ENCODE measurements at regions not wholly inside any gene's neighbourhood (a gene's known extent, or its start where the extent isn't known, plus 50 kb on each side); places are given as distances from the start of the nearest gene placed in this dataset.

GRCh38 chr5:51566953-51567352 lies 183.7 kb downstream of the ISL1 start:
- H4K20me1 ChIP-seq (ENCODE audit: insufficient read depth, low read length): no peaks in the 10 kb centered on the region
- H3K56ac ChIP-seq (ENCODE audit: extremely low read depth, insufficient read depth, low read length): no peak overlapping the region
- no peak overlapping the region for H2AFZ ChIP-seq (replicated peaks; ENCODE audit: low read length, poor library complexity)
- H3K18ac ChIP-seq (ENCODE audit: low read depth, low read length): no peak overlapping the region
- no TSS peak for BruUV-seq (replicated peaks)
- H4K5ac ChIP-seq (ENCODE audit: low read depth, low read length): no peak overlapping the region
- H3K23ac ChIP-seq (ENCODE audit: low read depth, low read length): no peak overlapping the region
- ATAC-seq (ENCODE audit: low read depth) (no peak), DNase-seq (no peak)
- in situ Hi-C loops (cut with MboI; ENCODE audit: low sequenced_read_pairs) (no loop called here), intact Hi-C loops (cut with micrococcal nuclease) (no loop called here), dilution Hi-C loops (cut with HindIII; ENCODE audit: low sequenced_read_pairs, unreplicated experiment) (no loop called here)
- H3K9me1 ChIP-seq (ENCODE audit: insufficient read depth, low read length): no peaks in the 10 kb centered on the region
- no peak overlapping the region for H2AK9ac ChIP-seq (replicated peaks; ENCODE audit: low read depth, low read length, poor library complexity)
- no peak overlapping the region for H3K4ac ChIP-seq (ENCODE audit: low read depth, low read length)
- no peak overlapping the region for H3K9ac ChIP-seq (ENCODE audit: low read depth, low read length)
- TF ChIP-seq CHD1 (IDR thresholded peaks at IDR 0.05; ENCODE audit: low read depth, low read length): no peak
- TF ChIP-seq POLR2A (IDR thresholded peaks at IDR 0.05; ENCODE audit: low read depth, low read length): no peak
- no peak for TF ChIP-seq BHLHE40 (IDR thresholded peaks at IDR 0.05; ENCODE audit: low read depth, low read length)
- TF ChIP-seq RFX5 (IDR thresholded peaks at IDR 0.05; ENCODE audit: low read depth, low read length): no peak
- no peak for TF ChIP-seq CEBPB (IDR thresholded peaks at IDR 0.05; ENCODE audit: low read depth, low read length)
- TF ChIP-seq RAD21 (IDR thresholded peaks at IDR 0.05; ENCODE audit: low read length): no peak
- TF ChIP-seq CTCF (conservative IDR thresholded peaks at IDR 0.05; ENCODE audit: low read depth, low read length): no peak
- no peak for TF ChIP-seq USF2 (IDR thresholded peaks at IDR 0.05; ENCODE audit: low read depth, low read length)
- TF ChIP-seq RCOR1 (IDR thresholded peaks at IDR 0.05; ENCODE audit: insufficient replicate concordance, low read length): no peak
- no peak for TF ChIP-seq ELK1 (IDR thresholded peaks at IDR 0.05; ENCODE audit: borderline replicate concordance, low read depth, low read length)
- no peak for TF ChIP-seq FOS (IDR thresholded peaks at IDR 0.05; ENCODE audit: low read depth, low read length)
- TF ChIP-seq MAFK (IDR thresholded peaks at IDR 0.05; ENCODE audit: low read depth, low read length): no peak
- no peak for TF ChIP-seq NFE2L2 (IDR thresholded peaks at IDR 0.05; ENCODE audit: low read depth, low read length)
- no peak for TF ChIP-seq MXI1 (IDR thresholded peaks at IDR 0.05; ENCODE audit: borderline replicate concordance, low read depth, low read length)
- no peak for TF ChIP-seq SMC3 (IDR thresholded peaks at IDR 0.05; ENCODE audit: low read depth, low read length)
- no peak for TF ChIP-seq MAZ (IDR thresholded peaks at IDR 0.05; ENCODE audit: borderline replicate concordance, low read depth, low read length)
- no peak overlapping the region for H4K91ac ChIP-seq (ENCODE audit: insufficient read depth, low read depth, low read length)
- no peak overlapping the region for H3K4me3 ChIP-seq (ENCODE audit: insufficient read depth, low read depth, low read length)
- no CpG with 5 or more reads among the region's 1 CpG for WGBS, 2 experiments (ENCODE audit: extremely low coverage in 2 of 2, insufficient read length in 1 of 2)
- no peaks in the 10 kb centered on the region for H3K79me1 ChIP-seq (ENCODE audit: low read depth in 1 of 2, low read length in 2 of 2)
- H3K4me1 ChIP-seq (ENCODE audit: control insufficient read depth, insufficient read depth, low read length): no peaks in the 10 kb centered on the region
- no peak overlapping the region for H2BK5ac ChIP-seq (ENCODE audit: low read depth, low read length, poor library complexity, severe bottlenecking)
- no peak overlapping the region for H3K14ac ChIP-seq (replicated peaks; ENCODE audit: low read depth, low read length)
- H2BK120ac ChIP-seq (ENCODE audit: low read depth, low read length): no peak overlapping the region
- H2BK15ac ChIP-seq (ENCODE audit: low read depth, low read length): no peak overlapping the region
- no peaks in the 10 kb centered on the region for H3K9me3 ChIP-seq (ENCODE audit: control insufficient read depth, insufficient read depth, low read length)
- no peak overlapping the region for H3K27ac ChIP-seq (ENCODE audit: insufficient read depth, low read length)
- POLR2A ChIA-PET (ENCODE audit: unreplicated experiment): no interaction called here
- H3K27me3 ChIP-seq (ENCODE audit: control insufficient read depth, insufficient read depth, low read length): no peaks in the 10 kb centered on the region
- no peak overlapping the region for H2AK5ac ChIP-seq (ENCODE audit: low read depth, low read length)
- no peak overlapping the region for H4K8ac ChIP-seq (ENCODE audit: low read depth in 2 of 2, low read length in 2 of 2)
- H3K36me3 ChIP-seq (ENCODE audit: control insufficient read depth, insufficient read depth, low read length): no peaks in the 10 kb centered on the region
- H2BK20ac ChIP-seq (ENCODE audit: low read depth, low read length): no peak overlapping the region
- CTCF ChIA-PET: no interaction called here
- no peak overlapping the region for H3K4me2 ChIP-seq (ENCODE audit: low read depth, low read length)
